ENCODE measurements at regions not wholly inside any gene's neighbourhood (a gene's known extent, or its start where the extent isn't known, plus 50 kb on each side); places are given as distances from the start of the nearest gene placed in this dataset.

DNA sequence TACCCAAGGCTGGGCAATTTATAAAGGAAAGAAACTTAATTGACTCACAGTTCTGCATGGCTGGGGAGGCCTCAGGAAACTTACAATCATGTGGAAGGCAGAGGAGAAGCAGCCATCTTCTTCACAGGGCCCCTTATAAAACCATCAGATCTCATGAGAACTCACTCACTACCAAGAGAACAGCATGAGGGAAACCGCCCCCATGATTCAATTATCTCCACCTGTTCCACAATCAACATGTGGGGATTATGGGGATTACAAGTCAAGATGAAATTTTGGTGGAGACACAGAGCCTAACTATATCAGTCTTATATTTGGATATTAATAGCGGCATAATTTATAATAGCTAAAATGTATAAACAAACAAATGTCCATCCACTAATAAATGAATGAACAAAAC, 1123.7 kb upstream of the NCAM2 start:
- no peak for DNase-seq

DNA sequence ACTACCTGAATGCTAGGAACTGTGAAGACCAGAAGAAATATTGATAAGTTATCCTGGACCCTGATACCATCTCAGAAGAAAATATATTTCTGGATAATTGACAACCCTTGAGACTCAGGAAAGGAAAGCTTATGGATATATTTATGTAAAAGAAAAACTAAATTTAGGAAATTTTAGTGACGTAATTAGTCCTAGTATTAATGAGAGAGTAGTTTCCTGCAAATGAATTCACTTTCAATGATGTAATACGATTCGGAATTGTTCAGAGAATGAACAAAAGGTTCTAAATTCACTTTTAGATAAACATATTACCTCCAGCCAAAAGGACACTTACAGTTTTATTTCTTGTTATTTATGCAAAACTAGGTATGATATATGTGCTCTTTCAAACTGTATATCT, 1120.1 kb upstream of the NCAM2 start:
- DNase-seq, result no peak

DNA sequence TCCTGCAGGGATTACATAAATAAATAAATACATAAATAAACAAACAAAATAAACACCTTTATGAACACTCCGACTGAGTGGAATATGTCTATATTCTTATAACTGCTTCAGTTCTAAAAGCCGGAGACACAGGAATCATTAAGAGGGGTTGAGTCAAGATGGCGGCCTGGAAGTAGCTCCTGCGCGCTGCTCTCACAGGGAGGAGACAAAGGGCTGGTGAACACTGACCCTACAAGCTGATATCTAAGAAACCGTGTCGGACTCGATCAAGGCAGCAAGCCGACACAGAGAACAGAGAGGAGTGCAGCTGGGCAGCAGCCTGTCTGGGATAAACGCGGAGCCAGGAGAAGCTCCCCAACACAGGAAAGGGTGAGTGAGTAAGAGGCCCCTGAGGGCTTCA, 1098.6 kb upstream of the NCAM2 start:
- no peak for DNase-seq

DNA sequence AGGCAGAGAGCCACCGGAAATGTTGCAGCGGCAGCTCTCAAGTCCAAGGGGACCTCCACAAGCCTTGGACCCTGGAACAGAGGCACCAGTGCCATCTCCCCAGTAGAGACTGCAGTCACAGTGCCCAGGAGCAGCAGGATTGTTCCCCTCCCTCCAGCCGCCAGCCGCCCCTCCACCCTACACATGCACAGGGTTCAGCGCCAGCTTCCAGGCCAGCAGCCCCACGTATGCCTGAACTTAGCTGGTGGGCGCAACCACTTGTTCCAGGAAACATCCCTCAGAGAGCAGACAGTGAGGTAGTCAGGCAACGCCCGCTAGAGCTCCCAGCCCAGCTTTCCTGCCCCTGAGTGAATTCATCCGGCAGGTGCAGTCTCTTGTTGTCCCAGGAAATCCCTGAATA, 1098.1 kb upstream of the NCAM2 start:
- no peak for DNase-seq

GRCh38 chr21:19908390-19908789, 1089.8 kb upstream of the NCAM2 start:
- DNase-seq, result no peak

- no peak for DNase-seq
Observed at GRCh38 chr21:19914028-19914427, 1084.2 kb upstream of the NCAM2 start.

GRCh38 chr21:19921211-19921610, 1077.0 kb upstream of the NCAM2 start:
- DNase-seq, result no peak

GRCh38 chr21:19922122-19922521, 1076.1 kb upstream of the NCAM2 start:
- no peak for DNase-seq

GRCh38 chr21:19935467-19935866, 1062.7 kb upstream of the NCAM2 start:
- no peak for DNase-seq

- no peak for DNase-seq
Observed at GRCh38 chr21:19937619-19938018, 1060.6 kb upstream of the NCAM2 start.

GRCh38 chr21:19941626-19942025, 1056.6 kb upstream of the NCAM2 start:
- no peak for DNase-seq

GRCh38 chr21:19950347-19950746, 1047.9 kb upstream of the NCAM2 start:
- no peak for DNase-seq

GRCh38 chr21:19969156-19969555, 1029.1 kb upstream of the NCAM2 start:
- no peak for DNase-seq

GRCh38 chr21:19981938-19982337, 1016.3 kb upstream of the NCAM2 start:
- DNase-seq, result no peak

GRCh38 chr21:19986396-19986795, 1011.8 kb upstream of the NCAM2 start:
- no peak for DNase-seq

DNA sequence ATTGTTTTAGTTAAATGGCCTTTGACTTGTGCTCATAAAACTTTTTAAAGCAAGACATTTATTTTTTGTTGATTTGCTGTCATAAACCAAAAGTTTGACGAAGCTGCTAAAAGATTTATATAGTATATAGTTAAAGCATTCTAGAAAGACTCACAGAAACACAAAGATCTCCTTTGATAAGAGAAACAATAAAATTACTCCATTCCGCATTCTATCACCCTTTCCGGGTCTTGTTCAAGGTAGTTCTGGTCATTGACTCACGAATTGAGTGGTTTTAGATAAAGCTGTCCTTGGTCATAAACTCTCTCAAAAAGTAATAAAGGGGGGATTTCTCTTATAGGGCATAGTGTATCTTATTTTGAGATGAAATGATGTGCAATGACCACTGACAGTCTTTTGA, 1010.5 kb upstream of the NCAM2 start:
- DNase-seq, result no peak

DNA sequence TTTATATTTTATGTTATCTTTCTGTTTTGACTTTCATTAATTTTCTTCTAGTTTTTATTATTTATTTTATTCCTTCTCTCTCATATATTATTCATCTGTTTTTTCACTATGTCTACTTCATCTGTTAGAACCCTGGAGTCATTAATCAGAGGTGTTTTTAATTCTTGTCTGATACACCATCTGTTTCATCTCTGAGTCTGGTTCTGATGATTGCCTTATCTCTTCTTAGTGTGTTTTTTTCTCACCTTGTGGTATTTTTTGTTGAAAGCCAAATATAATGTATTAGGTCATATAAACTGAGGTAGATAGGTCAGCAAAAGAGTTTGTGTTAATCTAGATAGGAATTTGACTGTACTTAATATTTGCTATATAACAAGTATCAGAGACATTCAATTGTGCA, 1005.7 kb upstream of the NCAM2 start:
- DNase-seq, result no peak

GRCh38 chr21:19993268-19993667, 1004.9 kb upstream of the NCAM2 start:
- DNase-seq, result no peak

GRCh38 chr21:19995253-19995652, 1003.0 kb upstream of the NCAM2 start:
- DNase-seq, result no peak

DNA sequence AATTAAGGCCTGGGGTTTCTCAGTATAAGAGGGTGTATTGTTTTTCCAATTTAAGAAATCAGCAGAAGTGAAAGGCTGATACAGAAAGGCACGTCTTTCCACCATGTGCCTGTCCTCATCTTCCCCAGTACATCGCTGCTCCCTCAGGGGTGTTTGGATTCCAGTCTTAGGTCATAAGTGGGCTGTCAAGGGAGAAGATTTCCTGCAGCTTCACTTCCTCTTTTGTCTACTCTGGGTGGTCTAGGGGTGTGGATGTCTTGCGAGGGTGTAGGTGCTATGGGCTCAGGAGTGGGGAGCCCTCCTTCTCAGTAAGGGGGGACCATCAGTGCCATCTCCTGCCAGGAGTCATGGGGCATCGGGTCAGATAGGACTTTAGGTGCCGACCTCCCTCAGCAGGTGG, 999.8 kb upstream of the NCAM2 start:
- no peak for DNase-seq

DNA sequence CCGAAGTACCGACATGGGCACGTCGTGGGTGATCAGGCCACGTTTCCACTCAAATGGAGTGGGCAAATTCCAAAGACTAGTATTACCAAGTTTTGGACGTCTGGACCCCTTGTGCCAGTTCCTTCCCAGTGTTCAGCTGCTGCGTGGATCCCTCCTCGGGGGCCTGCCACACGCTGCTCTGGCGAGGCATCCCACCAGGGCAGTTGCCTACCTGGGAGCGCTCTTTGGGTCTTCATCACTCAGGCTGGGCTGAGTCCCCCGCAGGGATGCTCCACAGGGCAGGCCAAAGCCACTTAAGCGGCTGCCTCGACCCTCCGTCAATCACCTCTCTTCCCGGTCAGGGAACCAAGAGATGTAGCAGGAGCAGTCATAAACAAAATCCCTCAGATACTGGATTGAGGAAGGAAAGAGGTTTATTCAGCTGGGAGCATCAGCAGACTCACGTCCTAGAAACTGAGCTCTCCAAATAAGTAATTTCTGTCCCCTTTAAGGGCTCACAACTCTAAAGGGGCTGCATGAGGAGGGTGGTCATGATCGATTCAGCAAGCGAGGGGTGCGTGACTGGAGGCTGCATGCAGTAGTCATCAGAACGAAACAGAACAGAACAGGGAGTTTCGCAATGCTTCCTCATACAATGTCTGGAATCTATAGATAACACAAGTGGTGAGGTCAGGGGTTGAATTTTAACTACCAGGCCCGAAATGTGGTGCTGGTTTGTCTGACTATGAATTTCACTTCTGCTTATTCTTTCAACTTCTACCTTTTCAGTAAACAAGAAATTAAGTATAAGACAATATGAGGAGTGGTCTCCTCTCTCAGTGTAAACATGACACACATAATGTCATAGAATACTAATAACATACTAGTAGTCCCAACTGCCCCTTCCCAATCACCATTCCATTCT, 998.6 kb upstream of the NCAM2 start:
- no peak for DNase-seq

- no peak for DNase-seq
Observed at GRCh38 chr21:20004367-20004766, 993.8 kb upstream of the NCAM2 start.

- no peak for DNase-seq
Observed at GRCh38 chr21:20010691-20011200, 987.5 kb upstream of the NCAM2 start.

GRCh38 chr21:20013851-20014250, 984.4 kb upstream of the NCAM2 start:
- DNase-seq, result no peak

- DNase-seq, result no peak
Observed at GRCh38 chr21:20016435-20017005, 981.7 kb upstream of the NCAM2 start.
